Activated naive CD8-positive, alpha-beta T cell (primary cell): ENCODE measurements at regions not wholly inside any gene's neighbourhood (a gene's known extent, or its start where the extent isn't known, plus 50 kb on each side); places are given as distances from the start of the nearest gene placed in this dataset.

Experiments used
- H3K27ac Mint-ChIP-seq: one replicate; pipeline ENCODE4 v1.8.0; 2021; ENCODE audit warnings: mixed read lengths
- H3K27me3 Mint-ChIP-seq: one replicate; pipeline ENCODE4 v1.8.0; 2021; ENCODE audit warnings: mixed read lengths
- H3K36me3 Mint-ChIP-seq: one replicate; pipeline ENCODE4 v1.8.0; 2021; ENCODE audit warnings: mixed read lengths
- H3K4me1 Mint-ChIP-seq: one replicate; pipeline ENCODE4 v1.8.0; 2021; ENCODE audit warnings: low read depth, mixed read lengths
- H3K4me3 Mint-ChIP-seq: one replicate; pipeline ENCODE4 v1.8.0; 2021; ENCODE audit warnings: mild to moderate bottlenecking, mixed read lengths
- H3K9me3 Mint-ChIP-seq: one replicate; pipeline ENCODE4 v1.8.0; 2021; ENCODE audit warnings: low read depth, mixed read lengths

DNA sequence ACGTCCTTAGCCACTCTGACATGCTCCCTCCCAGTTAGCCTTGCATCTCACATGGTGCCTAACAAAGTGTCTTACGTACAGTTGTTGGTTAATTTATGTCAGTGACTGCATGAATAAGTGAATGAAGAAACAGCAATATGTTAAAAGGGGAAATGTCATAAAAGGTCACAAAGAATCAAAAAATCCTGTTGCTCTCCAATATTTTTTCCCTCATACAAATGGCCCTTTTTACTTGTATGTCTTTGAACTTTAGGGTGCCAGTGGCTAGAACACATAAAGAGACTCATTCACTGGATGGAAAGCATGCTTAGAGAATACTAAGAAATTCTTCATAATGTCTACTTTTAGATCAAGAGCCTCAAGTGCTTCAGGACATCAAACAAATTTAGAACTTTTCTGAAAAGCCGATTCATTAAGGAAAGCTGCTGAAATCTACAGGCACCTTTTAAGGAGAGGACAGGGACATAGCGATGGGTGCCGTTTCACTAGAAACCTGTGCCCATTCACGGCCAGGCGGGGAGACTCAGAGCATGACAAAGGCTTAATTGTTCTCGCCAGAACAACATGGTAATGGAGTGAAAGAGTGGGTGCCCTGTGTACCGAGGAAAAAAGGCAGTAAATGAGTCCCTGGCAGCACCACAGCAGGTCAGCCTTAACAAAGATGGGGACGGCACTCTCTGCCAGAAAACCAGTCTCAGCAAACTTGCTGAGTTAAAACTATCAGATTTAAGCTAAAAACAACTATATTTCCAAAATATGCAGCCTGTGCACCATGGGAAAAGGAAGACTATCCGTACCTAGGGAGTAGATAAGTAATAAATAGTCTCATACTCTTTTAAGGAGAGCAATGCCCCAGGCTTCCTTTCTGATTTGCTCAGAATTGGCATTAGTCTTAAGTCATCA is 71.6 kb upstream of the SPTBN1 start:
- no peak overlapping the region for H3K27ac Mint-ChIP-seq
- no peaks in the 10 kb centered on the region for H3K4me1 Mint-ChIP-seq
- H3K27me3 Mint-ChIP-seq: no peaks in the 10 kb centered on the region

DNA sequence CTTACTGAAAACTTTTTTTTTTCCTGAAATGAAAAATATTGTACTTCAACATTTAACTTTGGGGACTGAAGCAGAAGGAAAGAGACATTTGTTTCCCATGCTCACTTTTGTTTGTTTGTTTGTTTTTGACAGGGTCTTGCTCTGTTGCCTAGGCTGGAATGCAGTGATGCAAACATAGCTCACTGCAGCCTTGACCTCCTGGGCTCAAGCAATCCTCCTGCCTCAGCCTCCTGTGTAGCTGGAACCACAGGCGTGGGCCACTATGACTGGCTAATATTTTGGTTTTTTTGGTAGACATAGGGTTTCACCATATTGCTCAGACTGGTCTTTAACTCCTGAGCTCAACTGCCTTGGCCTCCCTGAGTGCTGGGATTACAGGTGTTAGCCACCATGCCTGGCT is 70.9 kb upstream of the SPTBN1 start:
- H3K27ac Mint-ChIP-seq: no peak overlapping the region
- no peaks in the 10 kb centered on the region for H3K4me1 Mint-ChIP-seq
- no peaks in the 10 kb centered on the region for H3K9me3 Mint-ChIP-seq
- no peaks in the 10 kb centered on the region for H3K27me3 Mint-ChIP-seq
- no peak overlapping the region for H3K4me3 Mint-ChIP-seq
- H3K36me3 Mint-ChIP-seq: no peaks in the 10 kb centered on the region

More for the DNA sequence above, 71.6 kb upstream of the SPTBN1 start:
- Mint-ChIP-seq H3K4me3 (no peak overlapping the region), H3K36me3 (no peaks in the 10 kb centered on the region), H3K9me3 (no peaks in the 10 kb centered on the region)

DNA sequence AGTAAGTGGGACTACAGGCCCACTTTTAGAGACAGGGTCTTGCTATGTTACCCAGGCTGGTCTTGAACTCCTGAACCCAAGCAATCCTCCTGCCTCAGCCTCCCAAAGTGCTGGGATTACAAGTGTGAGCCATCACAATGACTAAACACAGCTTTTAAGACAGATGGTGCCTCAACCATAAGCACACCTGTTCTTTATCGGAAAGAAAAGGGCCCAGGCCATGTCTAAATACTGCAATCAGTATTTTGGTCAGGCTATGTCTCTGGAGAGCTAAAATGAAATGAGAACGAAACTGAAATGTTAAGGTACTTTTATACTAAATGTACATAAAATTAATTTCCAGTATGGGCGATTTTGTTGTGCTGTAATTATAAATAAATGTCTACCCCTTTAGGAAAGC is 69.5 kb upstream of the SPTBN1 start:
- Mint-ChIP-seq H3K27ac (no peak overlapping the region), H3K4me3 (no peak overlapping the region), H3K9me3 (no peaks in the 10 kb centered on the region), H3K27me3 (no peaks in the 10 kb centered on the region), H3K4me1 (no peaks in the 10 kb centered on the region), H3K36me3 (no peaks in the 10 kb centered on the region)

DNA sequence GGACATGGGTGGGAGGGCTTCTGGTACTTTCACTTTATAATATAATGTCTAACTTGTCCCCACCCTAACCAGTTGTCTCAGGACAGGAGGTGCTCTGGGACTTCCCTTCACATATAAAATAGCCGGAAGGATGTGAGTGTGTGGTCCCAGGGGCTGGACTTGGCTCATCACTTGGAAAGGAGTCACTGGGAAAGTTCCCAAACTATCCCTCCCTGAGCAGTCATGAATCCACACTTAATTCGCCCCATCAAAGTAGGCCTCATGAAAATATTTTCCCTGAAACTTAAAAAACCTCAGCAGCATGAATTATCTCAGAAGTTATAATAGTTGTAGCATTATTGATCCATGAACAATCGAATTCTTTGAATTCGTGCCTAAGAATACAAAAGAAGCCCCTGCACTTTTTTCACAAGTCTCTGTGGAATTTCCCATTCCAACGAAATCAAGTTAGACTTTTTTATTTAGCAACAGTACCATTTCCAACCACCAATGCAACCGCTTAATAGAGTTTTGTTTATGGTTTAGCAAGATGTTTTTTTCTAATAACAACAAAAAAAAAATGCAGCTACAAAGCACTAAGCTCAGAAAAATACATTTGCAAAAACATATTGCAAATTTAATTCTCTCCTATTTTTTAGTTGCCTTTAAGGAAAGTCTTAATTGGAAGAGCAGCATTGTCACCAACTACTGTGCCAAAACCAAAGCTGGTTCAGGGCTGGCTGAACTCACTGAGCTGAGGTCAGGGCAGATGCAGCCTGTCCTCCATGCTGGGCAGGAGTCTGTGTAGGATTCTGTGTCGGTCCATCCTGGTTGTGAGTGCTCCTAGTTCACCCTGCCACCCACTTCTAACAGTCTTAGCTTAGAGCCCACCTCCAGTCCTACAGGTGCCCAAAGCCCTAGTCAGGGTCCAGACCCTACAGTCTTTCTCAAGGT is 68.8 kb upstream of the SPTBN1 start:
- Mint-ChIP-seq H3K27me3 (no peaks in the 10 kb centered on the region), H3K4me1 (no peaks in the 10 kb centered on the region), H3K27ac (no peak overlapping the region), H3K4me3 (no peak overlapping the region), H3K9me3 (no peaks in the 10 kb centered on the region), H3K36me3 (no peaks in the 10 kb centered on the region)

DNA sequence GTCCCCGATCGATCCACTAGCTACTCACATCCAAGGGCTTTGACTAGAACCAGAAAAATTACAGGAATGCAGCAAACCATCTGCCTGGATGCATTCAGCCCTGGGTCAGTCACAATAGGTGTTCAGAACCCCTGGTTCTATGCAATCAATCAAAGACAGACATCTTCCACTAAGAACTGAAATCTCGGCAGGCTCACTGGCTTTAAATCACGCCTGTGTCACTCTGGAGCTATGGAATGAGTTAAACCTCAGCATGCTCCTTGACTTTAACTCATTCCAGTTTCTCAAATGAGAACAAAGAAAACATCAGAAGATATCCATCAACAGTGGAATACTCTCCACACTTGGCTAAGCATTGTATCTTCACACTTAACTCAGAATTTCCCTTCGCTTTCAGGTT is 68.1 kb upstream of the SPTBN1 start:
- Mint-ChIP-seq H3K27ac (no peak overlapping the region), H3K4me1 (no peaks in the 10 kb centered on the region), H3K36me3 (no peaks in the 10 kb centered on the region), H3K9me3 (no peaks in the 10 kb centered on the region), H3K4me3 (no peak overlapping the region), H3K27me3 (no peaks in the 10 kb centered on the region)

DNA sequence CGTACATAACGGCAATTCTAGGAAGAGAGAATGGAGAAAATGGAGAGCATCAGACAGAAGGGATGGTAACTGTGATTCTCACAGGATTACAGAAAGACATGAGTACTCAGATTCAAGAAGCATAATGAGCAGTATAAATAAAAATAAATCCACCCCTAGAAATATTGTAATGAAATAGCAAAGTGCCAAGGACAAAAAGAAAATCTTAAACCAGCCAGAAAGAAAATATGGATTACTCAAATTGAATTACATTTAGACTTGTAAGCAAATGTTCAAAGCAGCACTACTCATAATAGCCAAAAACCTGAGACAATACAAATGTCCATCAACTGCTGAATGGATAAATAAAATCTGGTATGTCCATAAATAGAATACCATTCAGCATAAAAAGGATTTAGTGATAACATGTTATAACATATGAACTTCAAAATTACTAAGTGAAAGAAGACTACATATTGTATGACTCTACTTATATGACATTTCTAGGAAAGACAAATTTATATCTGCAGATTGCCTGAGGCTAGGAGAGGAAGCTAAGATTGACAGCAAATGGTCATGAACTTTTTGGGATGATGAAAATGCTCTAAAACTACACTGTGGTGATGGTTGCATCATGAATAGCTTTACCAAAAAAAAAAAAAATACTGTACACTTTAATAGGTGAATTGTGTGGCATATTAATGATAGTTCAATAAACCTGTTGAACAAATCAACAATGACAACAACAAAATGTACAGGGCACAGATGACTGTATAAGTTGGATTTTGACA is 63.4 kb upstream of the SPTBN1 start:
- Mint-ChIP-seq H3K27ac (no peak overlapping the region), H3K36me3 (no peaks in the 10 kb centered on the region), H3K4me1 (peaks cover 8% of the 10 kb centered on the region), H3K4me3 (no peak overlapping the region), H3K27me3 (no peaks in the 10 kb centered on the region), H3K9me3 (no peaks in the 10 kb centered on the region)

DNA sequence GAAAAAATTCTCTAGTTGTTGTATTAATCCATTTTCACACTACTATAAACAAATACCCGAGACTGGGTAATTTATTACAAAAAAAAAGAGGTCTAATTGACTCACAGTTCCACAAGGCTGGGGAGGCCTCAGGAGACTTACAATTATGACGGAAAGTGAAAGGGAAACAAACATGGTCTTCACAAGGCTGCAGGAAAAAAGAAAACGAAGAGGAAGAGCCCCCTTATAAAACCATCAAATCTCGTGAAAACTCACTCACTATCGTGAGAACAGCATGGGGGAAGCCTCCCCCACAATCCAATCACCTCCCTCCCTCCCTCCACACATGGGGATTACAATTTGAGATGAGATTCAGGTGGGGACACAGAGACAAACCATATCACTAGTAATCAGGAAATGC is 61.7 kb upstream of the SPTBN1 start:
- Mint-ChIP-seq H3K4me3 (no peak overlapping the region), H3K27me3 (no peaks in the 10 kb centered on the region), H3K27ac (peak overlapping the region; percentile 55), H3K9me3 (no peaks in the 10 kb centered on the region), H3K36me3 (no peaks in the 10 kb centered on the region), H3K4me1 (peaks cover 8% of the 10 kb centered on the region)

DNA sequence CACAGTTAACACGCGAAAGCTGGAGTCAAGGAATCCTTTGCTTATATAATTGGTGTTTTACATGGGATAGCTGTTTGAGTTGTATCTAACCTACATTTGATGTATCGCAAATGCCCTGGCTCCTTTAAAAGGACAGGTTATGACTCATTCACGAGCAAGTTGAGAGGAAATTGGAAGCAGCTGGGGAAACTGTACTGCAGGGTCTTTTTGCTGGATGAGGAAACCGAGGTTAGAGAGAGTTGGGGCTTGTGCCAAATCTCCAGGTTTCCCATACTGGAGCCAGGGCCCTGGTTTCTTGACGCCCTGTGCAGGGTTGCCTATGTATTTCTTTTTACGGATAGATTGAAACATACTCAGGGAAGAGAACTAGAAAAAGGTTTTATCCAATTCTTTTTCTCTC is 60.0 kb upstream of the SPTBN1 start:
- peaks cover 8% of the 10 kb centered on the region for H3K4me1 Mint-ChIP-seq
- no peaks in the 10 kb centered on the region for H3K36me3 Mint-ChIP-seq
- H3K27me3 Mint-ChIP-seq: no peaks in the 10 kb centered on the region
- no peaks in the 10 kb centered on the region for H3K9me3 Mint-ChIP-seq
- H3K27ac Mint-ChIP-seq: no peak overlapping the region
- no peak overlapping the region for H3K4me3 Mint-ChIP-seq

DNA sequence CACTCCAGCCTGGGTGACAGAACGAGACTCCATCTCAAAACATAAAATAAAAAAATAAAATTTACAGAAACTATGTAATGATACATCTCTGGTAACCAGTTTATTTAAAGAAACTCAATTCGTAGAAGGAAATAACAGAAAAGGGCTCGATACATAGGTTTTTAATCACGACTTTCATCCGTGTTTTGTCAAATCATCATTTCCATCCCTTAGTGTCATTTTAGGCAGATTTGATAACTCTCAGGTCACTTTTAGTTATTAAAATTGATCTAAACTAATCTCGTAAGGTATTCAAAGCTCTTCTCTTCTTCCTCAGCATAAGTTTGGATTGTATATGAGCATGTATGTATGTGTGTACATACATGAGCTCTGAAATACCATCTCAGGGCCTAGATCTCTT is 59.3 kb upstream of the SPTBN1 start:
- Mint-ChIP-seq H3K27ac (no peak overlapping the region), H3K9me3 (no peaks in the 10 kb centered on the region), H3K4me3 (no peak overlapping the region), H3K36me3 (no peaks in the 10 kb centered on the region), H3K27me3 (no peaks in the 10 kb centered on the region), H3K4me1 (peaks cover 8% of the 10 kb centered on the region)

DNA sequence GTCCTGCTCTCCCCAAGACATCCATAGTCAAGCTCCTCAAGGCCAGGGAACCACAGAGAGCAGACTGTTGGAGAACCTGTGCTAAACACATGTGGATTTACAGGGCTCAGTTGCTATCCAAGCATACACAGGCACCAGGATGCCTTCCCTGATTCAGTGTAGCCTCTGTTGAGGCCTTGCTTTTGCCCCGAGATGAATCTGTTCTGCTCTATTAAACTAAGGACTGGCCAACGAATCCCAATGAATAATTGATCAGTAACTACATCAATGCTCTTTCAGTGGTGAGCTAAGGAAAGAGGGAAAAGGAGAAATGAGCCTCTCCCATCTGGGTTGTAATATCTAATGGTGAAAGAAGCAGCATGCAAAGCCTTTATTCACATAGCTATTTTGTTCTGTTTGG is 58.7 kb upstream of the SPTBN1 start:
- H3K9me3 Mint-ChIP-seq: no peaks in the 10 kb centered on the region
- no peaks in the 10 kb centered on the region for H3K36me3 Mint-ChIP-seq
- H3K27ac Mint-ChIP-seq: no peak overlapping the region
- no peaks in the 10 kb centered on the region for H3K27me3 Mint-ChIP-seq
- peaks cover 8% of the 10 kb centered on the region for H3K4me1 Mint-ChIP-seq
- no peak overlapping the region for H3K4me3 Mint-ChIP-seq

DNA sequence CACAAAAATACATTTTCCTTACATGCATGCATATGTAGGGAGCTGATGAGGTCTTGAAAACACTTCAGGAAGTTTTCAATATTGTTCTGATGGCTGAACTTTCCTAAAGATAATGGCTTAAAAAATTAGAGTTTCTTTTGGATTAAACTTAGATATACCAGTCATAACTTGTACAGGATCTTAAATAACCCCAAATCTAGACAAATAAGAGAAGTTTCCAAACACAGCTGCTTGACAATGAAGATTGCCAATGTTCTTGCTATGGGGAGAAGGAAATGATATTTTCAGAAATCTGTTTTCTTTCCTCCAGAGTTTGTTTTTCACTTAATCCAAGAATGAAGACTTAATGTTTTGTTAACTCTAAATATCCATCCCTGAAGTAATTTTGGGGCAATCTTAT is 54.6 kb upstream of the SPTBN1 start:
- Mint-ChIP-seq H3K4me1 (peaks cover 4% of the 10 kb centered on the region), H3K9me3 (no peaks in the 10 kb centered on the region), H3K27ac (no peak overlapping the region), H3K36me3 (no peaks in the 10 kb centered on the region), H3K27me3 (peaks cover 1% of the 10 kb centered on the region), H3K4me3 (no peak overlapping the region)

DNA sequence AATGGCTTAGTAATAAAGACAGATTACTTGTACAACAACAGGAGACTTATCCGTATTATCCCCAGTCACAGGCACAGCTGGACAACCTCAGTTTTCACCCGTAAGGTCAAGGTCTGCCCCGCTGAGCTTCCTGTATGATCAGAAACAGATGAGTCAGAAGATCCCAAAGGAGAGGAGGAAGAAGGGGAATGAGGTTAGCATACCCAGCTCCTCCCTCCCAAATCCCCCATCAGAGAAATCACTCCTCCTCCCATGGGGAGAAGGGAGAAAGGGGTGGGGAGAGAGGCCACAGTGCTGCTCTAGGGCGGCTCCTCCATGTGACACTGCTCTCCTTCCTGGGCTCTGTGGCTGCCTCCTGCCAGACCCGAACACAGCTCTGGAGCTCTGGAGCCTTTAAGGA is 53.8 kb upstream of the SPTBN1 start:
- no peak overlapping the region for H3K27ac Mint-ChIP-seq
- no peak overlapping the region for H3K4me3 Mint-ChIP-seq
- H3K4me1 Mint-ChIP-seq: peaks cover 4% of the 10 kb centered on the region
- peaks cover 1% of the 10 kb centered on the region for H3K27me3 Mint-ChIP-seq
- no peaks in the 10 kb centered on the region for H3K36me3 Mint-ChIP-seq
- no peaks in the 10 kb centered on the region for H3K9me3 Mint-ChIP-seq

DNA sequence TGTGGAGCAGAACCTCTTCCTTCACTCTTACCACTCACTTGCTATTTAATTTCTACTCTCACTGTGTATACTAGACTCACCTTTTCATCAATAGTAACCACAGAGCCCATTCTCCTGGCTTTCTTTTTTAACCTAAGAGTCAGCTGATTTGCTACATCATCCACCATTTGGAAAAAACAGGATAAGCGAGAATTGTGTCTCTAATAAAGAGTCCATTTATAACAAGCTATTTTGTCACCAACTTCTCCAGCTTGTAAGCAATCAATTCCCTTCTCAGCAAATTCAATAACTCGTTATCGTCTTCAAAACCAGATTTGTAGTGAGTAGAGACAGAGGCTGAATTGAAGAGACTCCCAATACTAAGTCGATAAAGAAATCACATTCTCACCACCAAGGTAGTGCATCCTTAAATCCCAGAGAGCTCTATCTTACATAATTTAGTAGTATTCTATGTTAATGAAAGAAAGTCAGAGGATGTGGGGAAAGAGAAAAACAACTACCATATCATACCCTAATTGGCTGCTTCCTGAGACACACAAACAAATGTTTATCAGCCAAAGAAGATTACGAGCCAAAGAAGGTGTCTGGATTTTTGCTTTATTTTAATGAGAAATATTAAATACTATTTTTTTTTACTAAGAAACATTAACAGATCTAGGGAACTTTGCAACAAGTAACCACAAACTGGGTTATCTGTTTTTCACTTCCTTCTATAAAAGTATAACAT is 52.5 kb upstream of the SPTBN1 start:
- H3K27me3 Mint-ChIP-seq: peaks cover 1% of the 10 kb centered on the region
- no peak overlapping the region for H3K27ac Mint-ChIP-seq
- no peaks in the 10 kb centered on the region for H3K36me3 Mint-ChIP-seq
- H3K4me1 Mint-ChIP-seq: peaks cover 4% of the 10 kb centered on the region
- H3K4me3 Mint-ChIP-seq: no peak overlapping the region
- no peaks in the 10 kb centered on the region for H3K9me3 Mint-ChIP-seq

DNA sequence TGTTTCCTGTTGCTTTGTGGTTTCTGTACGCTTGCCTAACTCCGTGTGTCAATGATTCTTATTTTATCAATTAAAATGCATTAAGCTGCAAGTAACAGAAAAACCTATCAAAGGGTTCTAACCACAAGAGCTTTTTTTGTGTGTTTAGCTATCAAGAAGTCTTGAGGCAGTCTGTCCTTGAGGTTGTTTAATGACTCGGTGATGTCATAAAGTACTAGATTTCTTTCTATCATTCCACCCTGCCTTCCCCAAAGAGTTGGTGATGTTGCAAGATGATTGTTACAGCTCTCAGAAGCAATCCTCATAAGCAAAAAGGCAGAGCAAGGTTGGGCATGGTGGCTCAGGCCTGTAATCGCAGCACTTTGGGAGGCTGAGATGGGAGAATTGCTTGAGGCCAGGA is 51.9 kb upstream of the SPTBN1 start:
- Mint-ChIP-seq H3K27ac (no peak overlapping the region), H3K4me3 (no peak overlapping the region), H3K27me3 (peaks cover 1% of the 10 kb centered on the region), H3K4me1 (peaks cover 4% of the 10 kb centered on the region), H3K9me3 (no peaks in the 10 kb centered on the region), H3K36me3 (no peaks in the 10 kb centered on the region)
